ENCODE measurements at regions not wholly inside any gene's neighbourhood (a gene's known extent, or its start where the extent isn't known, plus 50 kb on each side); places are given as distances from the start of the nearest gene placed in this dataset.

DNA sequence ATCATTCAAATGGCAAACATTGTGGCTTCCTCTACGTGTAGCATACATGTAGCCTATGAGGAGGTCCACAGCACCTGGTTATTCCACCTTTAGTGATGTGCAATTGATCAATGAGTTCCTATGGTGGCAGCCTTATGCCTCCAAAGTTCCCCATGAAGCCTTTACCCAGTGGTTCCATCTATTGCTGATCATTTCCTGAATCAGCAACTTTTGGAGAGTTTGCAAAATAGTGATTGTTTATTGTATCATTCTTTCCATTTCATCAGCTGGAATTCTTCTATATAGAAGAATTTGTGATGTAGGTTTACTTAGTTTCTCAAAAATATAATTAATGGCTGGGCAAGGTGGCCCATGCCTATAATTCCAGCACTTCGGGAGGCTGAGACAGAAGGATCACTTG lies 380.2 kb upstream of the MKI67 start:
- no peak for FAIRE-seq

DNA sequence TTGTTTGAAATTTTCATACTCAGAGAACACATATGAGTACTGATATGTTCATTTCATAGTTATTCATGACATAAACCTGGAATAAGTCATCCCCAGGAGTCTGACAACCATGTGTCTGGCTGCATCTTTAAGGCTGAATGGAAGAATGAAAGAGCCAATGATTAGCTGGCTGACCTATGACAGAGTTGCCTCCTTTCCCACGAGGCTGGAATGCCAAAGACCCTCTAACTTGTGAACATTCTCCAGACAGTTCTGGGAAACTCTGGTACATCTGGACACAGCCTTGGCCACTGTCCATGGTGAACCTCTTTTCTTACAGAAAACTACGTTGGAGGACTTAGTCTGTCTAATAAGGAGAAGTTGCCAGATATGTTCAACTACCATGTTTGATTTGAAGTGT lies 380.8 kb upstream of the MKI67 start:
- no peak for FAIRE-seq

DNA sequence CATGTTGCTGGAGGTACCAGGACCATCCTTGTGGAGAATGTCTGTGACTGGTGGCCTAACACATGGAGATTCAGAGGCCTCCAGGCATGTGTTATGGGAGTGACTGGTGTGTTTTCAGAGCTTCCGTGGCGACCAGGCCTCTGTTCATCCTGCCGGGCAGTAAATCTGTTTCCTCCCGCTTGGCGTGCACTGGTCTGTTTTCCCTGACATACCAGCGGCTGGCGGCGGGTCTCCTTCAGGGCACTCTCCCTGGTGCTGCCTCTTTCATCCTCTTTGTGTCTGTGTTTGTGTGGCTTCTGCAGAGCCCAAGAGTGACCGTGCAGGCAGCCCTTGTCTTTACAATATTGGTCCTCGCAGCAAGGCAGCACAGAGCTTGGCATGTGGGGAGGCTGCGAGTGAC lies 385.1 kb upstream of the MKI67 start:
- no peak for FAIRE-seq

DNA sequence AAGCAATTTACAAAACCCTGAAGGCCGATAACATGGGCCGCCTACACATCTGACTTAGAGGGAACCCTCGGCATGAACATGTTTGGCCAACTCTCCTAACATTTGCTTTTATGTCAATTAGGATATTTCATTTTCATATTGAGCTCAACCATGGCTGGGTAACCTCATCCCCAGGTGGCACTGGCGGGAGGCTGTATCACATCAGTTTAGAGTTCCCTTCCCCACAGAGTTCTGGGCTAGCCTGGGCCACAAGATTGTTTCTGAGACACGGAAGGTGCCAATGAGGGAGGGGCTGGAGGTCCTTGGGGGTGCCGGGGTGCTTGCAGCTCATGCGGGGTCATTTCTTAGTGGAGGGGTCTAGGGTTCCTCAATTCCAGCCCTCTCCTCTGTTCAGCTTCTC lies 386.5 kb upstream of the MKI67 start:
- no peak for FAIRE-seq

DNA sequence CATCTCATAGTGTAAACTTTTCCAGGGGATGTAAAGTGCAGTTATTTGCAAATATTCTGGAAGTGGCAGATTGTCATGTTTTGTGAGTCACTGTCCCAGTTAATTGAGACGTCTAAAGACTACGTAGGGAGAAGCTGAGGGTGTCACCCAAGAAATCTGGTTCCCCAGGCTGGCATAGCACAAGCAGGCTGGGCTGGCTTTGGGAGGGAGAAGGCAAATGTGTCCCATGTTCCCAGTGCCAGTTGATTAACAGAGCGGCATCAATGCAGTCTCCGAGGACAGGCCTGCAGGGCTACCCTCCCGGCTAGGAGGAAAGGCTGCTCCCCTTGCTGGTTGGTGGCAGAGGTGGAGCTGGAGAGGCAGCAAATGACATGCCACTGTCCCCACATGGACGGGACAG lies 388.3 kb upstream of the MKI67 start:
- FAIRE-seq: no peak

DNA sequence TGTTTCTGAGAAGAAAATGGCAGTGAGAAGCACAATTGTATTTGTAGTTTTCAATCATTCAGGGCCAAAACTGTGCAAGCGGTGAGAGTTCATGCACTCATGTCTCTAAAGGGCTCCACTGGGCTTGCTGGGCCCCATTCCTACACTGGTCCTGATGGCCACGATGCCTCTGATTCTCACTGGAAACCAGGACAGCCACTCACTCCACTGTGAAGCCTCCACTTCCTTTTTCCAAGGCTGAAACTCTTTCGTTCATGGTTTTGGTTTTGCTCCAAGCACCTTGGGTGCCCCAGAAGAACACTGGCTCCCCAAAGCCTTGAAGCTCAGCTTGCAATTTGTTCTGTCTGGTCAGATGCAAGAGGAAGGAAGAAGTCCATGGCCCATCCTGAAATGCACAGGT lies 390.0 kb upstream of the MKI67 start:
- FAIRE-seq: no peak

DNA sequence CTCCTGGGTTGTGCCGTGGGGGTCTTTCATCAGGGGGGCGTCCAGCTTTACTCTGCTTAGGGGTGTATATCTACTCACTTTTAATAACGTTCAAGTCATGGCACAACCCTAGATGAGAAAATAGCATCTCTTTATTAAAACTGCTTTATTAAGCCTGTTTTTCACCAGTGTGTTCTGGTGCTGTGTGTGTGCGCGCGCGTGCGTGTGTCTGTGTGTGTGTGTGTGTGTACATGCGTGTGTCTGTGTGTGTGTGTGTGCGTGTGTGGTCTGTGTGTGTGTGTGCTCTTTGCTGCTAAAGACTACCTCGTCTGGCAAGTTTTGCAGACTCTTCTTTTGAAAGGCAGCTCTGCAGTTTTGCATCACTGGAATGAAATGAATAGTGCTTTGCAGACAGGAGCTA lies 390.9 kb upstream of the MKI67 start:
- FAIRE-seq: no peak

DNA sequence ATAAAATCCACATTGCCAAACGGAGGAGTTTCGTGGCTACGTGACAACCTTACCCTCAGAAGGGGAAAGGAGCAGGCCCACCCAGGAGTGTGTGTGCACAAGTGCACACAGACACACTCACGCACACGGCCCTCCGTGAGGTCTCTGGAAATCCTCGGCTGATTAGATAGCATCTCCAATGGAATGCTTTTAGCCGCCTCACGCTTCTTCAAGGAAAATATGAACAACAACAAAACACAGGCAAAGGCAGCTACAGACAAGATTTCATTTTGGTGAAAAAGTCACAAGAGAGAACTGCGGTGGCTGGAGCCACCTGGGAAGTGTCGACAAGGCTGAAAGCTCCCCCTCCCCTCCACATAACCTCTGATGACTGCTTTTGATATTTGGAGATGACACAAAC lies 391.8 kb upstream of the MKI67 start:
- FAIRE-seq: no peak

DNA sequence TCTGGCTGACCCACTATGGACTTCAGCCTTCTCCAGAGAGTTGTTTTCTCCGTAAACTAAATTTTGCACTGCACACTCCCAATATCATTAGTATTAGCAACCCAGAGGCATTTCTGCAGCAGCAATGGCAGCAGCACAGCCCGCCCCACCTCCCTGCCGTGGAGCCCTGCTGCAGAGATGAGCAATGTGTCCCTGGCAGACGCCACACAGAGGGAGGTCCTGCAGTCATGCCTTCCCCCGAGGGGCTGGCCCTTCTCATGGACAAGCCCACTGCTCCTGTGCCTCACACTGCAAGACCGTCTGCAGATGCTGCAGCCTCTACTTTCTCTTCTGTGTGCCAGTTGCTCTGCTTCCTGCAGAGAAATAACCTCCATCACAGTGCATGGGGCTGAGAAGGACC lies 393.4 kb upstream of the MKI67 start:
- FAIRE-seq: no peak

DNA sequence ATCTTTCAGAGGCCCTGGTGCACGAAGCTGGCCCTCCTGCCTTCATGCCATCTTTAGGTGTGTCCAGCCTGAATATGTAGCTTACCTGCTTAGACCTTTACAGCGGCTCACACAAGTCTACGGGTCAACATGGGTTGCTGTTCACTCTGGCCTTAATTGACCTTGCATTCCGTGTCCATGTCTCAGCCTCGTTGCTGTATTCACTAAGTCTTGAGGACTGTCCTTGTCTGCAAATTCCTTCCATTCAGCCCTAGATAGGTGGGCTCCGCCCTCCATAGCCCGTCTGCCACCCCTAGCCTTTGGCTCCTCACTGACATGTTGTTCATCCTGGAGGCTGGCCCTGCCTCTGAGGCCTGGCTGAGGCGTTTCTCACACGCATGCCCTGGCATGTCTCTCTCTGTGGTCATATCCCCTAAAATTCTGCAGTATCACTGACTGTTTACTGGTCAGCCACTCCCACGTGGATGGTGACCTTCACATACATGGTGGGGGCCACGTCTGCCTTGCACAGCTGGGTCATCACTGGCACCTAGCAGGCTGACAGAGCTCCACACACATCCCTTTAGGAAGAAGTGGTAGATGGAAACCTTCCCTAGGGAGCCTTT lies 394.1 kb upstream of the MKI67 start:
- FAIRE-seq: no peak

DNA sequence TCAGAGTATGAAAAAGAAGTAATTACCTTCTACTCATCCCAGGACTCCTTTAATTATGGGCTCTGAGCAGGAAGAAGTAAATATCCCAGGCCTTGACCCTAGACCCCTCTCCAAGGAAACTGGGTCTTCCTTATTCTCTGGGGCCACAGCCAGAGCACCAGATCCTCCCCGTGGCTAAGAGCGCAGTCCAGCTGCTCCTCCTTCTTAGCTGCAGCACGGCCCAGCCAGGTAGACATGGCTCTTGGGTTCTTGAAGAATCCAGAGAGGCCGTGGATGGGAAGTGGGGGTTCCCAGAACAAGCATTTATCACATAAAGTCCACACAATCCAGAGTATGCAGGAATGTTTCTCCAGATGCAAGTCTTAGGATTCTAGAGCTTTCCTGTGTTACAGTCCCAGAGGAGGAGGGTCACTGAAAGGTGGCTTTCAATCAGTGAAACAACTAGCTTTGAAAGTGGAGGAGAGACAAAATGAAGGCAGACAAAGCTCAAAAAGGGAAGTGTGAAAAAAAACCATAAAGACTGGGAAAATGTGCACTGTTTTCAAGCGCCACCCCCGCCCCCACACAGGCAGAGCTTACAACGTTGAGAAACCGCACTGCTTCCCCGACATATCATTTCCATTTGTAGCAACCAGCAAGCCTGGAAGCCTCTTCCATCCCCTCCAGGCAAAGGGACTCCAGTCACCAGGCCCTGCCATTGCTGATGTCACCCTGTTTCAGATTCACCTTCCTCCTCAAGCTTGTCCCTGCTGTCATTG lies 396.5 kb upstream of the MKI67 start:
- FAIRE-seq: no peak

DNA sequence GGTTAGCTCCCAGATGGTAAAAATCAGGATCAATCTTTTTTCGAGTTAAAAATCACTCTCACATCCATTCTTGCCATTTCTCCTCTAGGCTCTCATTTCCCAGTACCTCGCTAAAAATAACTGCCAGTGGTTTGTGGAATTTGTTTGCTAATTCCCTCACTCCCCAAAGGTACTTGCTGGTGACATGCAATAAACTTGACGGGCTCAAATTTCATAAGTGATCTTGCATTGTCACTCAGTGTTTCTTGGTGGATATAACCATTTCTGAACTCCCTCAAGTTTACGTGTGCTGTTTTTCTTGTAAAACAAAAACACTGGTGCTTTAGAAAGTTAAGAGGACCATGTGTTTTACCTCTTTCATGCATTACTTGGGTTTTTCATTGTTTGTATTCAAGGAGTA lies 399.2 kb upstream of the MKI67 start:
- FAIRE-seq: no peak

DNA sequence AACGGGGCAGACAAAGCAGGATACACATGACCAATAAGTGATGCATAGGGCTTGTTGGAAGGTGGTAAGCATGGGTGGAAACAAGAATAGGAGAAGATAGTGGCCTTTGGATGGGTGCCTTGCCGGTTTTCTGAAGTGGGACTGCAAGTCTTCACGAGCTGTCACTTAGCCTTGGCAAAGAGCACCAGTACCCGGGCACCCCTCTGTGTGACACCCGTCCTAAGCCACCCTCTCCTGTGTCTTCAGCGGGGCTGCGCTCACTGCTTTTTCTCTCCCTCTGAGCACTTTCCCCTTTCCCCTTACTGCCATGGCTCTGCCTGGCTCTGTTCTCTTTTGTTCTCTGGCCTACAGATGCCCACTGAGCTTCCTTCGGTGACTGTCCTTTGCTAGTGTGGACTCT lies 399.7 kb upstream of the MKI67 start:
- FAIRE-seq: no peak

DNA sequence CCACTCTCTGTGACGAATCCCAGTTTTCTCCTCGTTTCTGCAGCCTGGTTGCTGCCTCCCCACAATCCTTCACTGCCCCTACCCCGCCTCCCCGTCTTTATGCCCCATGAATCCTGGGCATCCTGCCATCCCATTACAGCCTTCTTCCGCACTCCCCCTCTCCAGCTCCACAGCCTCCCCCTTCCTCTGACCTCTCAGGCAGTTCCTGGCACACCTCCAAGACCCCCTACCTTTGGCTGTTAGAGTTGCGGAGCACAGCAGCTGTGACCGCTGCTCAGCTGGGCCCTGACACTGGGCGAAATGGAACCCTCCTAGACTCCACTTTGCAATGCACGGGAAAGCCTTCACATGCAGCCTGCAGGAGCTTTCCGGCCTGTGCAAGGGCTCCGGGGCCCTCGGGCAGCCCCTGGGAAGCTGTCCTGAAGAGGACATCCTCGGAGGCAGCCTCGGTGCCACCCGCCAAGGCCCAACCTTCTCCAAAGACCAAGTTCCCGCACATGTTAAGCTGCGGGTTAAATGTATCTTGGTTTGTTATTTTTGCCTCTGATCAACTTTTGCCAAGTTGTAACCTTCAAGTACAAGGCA lies 400.7 kb upstream of the MKI67 start:
- FAIRE-seq: no peak

DNA sequence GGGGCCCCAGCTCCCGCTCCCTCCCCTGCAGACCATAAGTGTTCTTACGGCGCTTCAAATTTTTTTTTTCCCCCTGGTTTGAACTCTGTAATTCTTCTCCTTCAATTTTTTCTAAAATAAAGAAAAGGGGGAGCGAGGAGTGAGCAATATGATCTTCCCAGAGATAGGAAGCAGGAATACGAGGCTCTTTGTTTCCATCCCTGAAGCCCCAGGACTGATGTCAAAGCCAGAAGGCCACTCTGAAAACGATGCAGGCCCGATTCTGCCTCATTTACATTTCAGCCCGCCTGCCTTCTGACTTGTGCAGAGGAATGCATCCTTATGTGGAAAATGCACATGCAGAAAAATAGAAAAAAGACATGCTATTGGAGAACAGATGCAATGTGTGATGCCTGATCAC lies 401.5 kb upstream of the MKI67 start:
- no peak for FAIRE-seq

DNA sequence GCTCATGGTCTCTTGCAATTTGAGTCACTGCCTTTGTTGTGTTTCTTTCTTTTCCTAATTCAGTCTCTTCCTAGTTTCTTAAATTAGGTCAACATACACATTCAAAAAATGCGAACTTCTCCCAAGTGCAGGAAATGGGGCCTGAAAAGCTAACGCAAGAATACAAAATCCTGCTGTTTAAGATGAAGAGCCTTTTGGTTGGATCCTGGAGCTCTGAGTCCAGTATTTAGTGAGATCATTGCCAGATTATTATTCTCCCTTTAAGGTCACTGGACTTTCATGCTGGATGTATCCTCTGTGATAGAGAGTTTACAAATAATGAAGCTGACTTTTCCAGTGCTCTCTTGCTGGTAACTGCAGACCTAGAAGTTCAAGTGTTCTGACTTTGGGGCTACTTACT lies 401.9 kb upstream of the MKI67 start:
- no peak for FAIRE-seq

DNA sequence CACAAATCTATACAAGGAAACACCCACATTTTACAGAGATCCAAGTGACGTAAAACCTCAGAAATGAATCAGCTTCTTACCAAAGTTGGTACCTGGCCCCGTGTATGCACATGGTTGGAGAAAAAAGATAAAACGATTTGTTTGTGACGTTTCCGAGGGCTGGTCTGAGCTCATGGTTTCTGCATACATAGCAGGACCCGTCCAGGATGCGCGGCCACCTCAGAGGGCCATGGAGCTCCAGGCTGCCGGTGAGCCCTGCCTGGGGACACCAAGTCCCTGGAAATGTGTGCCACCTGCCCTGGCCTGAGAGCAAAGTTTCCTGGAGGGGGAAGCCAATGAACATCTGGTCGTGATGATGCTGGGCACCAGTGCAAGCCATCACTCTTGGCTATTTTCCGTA lies 402.6 kb upstream of the MKI67 start:
- FAIRE-seq: no peak

DNA sequence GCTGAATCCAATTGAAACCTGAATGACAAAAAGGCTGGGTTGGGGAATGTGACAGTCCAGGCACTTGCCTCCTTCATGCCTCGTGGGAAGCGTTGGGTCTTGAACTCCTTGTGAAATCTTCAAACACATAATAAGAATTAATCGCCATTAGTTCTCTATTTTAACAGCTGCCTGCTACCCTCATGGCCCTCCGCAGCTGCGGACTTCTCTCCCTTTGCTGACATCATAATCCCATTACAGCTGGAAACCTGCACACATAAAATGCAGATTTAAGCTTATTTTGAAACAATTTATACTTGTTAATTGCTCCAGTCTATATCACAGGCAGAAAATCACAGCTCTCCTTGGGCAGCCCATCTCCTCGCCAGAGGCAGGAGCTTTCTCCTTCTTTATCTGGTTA lies 403.0 kb upstream of the MKI67 start:
- no peak for FAIRE-seq

DNA sequence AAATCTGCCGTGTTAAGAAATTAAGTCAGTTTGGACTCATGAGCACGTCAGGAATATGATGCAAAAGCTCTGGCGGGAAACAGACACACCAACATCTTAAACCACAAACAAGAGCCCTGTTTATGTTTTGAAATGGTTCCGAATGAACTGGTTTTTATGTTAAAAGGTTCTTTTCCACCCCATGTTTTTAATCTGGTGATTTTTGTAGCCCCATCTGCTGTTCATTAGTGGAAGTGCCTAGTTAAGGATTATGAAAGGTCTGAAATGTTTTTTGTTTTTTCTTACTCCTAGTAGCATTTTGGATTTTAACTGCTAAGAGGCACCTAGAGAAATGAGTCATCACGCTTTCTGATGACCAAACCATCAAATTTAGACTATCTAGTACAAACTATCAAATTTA lies 404.1 kb upstream of the MKI67 start:
- no peak for FAIRE-seq

DNA sequence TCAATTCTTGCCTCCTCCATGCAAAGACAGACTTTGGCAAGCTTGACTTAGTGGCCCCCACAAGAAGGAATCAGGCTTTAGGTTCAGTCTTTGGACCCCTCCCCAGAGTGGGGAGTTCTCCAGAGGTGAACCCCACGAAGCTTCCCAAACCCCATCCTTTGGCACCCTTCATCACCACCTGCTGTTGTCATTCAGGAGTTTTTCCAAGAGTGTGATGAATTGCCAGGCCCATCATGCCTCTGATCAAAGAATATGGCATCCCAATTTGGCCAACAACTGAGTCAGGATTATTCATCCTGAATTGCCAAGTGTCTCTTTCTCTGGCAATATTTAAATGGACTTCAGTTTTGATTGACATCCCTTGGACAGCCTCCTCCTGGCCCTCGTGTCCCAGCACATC lies 404.7 kb upstream of the MKI67 start:
- no peak for FAIRE-seq

DNA sequence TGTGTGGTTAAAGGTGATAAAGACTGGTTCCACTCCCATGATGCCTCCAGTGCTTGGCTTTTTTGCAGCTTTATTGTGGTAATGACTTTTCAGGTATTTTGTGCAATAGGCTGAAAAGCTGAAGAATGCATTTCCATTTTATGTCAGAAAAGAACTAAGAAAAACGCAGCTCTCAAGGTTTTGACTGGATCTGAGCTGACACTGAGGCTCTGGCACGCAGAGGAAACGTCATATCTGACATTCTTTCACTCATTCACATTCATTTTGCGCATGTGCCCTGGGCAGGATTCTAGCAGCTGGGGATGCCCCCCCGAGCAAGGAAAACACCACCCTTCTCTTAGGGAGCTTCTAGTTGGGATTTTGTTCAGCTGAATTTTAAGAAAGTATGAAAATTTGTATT lies 408.5 kb upstream of the MKI67 start:
- no peak for FAIRE-seq

DNA sequence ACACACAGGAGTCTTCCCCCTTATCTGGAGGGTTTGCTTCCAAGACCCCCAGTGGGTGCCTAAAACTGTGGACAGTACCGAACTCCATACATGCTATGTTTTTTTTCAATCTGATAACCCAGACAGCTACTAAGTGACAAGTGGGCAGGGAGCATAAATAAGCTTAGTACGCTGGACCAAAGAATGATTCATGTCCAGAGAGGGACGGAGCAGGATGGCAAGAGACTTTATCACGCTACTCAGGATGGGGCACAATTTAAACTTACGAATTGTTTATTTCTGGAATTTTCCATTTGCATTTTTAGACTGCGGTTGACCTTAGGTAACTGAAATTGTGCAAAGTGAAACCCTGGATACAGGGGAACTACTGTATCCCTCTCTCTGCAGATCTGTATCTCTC lies 410.0 kb upstream of the MKI67 start:
- no peak for FAIRE-seq

DNA sequence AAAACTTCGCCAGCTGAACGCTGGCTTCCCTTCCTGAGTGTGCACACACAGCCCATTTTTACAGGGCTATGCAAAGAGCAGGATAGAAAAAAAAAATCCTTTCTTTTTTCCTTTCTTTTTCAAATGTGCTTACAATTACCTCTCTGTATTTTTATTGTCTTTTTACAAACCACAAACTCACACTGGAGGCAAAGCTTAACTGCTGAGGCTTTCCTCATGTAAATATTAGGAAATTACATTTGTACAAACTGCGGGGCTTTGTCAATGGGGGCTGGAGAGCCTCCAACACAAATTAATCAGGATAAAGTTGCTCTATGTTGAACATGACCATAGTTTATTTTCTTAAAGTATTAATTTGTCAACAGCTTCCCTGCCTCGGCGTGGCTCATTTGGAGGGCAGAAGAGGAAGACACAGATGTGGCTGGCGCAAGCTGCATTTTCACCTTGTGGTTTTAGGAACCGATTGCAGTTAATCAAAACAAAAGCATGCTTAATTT lies 411.7 kb upstream of the MKI67 start:
- FAIRE-seq: no peak

DNA sequence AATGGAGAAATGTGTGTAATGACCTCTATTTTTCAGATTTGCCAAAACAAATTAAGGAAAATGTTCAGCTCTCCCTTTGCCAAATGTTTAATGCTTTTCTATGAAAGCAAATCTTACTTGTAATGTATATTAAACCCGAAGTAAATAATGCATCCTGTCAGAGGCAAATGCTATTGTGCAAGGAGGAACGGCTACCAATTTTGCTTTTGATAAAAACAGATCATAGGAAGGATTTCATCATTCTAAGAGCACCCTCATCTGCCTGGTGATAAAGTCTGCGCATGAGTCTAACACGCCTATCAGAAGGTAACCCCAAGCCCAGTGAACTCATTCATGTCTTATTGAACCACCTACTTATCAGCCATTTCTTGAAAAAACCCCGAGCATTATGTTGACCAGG lies 412.4 kb upstream of the MKI67 start:
- no peak for FAIRE-seq
